ENCODE measurements at regions not wholly inside any gene's neighbourhood (a gene's known extent, or its start where the extent isn't known, plus 50 kb on each side); places are given as distances from the start of the nearest gene placed in this dataset.

DNA sequence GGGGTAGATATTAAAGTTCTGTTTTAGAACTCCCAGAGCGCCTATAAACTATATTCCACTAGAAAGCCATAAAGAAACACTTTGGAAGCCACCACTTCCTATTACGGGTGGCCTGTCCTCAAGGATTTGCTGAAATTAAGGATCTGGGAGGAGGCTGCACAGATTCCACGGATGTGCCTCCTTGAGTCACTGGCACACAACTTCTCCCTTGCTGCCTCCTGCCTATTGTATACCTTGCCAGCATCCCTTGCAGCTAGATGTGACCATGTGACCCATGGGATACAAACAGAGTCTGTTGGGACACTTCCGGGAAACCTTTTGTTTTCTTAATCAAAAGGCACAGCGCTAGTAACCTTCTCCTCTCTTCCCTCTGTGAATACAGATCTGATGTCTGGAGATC is 263.0 kb downstream of the C16orf95 start:
- TF ChIP-seq SUZ12 (IDR thresholded peaks at IDR 0.05; ENCODE audit: extremely low read depth, insufficient read depth, insufficient read length) (no peak), ZNF274 (IDR thresholded peaks at IDR 0.05; ENCODE audit: low read depth, low read length) (no peak)
